ENCODE measurements at regions not wholly inside any gene's neighbourhood (a gene's known extent, or its start where the extent isn't known, plus 50 kb on each side); places are given as distances from the start of the nearest gene placed in this dataset.

DNA sequence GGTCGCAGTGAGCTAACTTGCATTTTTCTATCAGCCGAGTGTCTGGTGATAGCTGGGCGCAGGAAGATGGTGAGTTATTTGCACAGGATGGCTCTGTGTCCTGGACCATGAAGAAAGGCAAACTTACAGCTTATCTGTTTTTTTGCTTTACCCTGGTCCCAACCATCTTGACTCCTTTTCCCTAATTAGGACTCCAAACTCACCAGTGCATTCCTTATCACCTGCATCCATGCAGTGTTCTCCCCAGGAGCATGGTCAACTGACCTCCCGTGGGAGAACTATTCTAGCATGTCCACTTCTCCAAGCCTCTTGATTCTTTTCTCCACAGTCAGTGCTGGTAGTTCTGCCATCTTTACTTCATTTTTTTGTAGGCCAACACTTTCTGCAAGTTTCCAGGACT lies 68.2 kb upstream of the WWC2 start:
- TF ChIP-seq, protein P1, sequence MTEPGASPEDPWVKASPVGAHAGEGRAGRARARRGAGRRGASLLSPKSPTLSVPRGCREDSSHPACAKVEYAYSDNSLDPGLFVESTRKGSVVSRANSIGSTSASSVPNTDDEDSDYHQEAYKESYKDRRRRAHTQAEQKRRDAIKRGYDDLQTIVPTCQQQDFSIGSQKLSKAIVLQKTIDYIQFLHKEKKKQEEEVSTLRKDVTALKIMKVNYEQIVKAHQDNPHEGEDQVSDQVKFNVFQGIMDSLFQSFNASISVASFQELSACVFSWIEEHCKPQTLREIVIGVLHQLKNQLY (CRISPR knock-in tag; IDR thresholded peaks at IDR 0.05), result no peak
- no peak for TF ChIP-seq FOXP1 (CRISPR knock-in tag; IDR thresholded peaks at IDR 0.05; ENCODE audit: borderline replicate concordance)
- TF ChIP-seq, protein P2, sequence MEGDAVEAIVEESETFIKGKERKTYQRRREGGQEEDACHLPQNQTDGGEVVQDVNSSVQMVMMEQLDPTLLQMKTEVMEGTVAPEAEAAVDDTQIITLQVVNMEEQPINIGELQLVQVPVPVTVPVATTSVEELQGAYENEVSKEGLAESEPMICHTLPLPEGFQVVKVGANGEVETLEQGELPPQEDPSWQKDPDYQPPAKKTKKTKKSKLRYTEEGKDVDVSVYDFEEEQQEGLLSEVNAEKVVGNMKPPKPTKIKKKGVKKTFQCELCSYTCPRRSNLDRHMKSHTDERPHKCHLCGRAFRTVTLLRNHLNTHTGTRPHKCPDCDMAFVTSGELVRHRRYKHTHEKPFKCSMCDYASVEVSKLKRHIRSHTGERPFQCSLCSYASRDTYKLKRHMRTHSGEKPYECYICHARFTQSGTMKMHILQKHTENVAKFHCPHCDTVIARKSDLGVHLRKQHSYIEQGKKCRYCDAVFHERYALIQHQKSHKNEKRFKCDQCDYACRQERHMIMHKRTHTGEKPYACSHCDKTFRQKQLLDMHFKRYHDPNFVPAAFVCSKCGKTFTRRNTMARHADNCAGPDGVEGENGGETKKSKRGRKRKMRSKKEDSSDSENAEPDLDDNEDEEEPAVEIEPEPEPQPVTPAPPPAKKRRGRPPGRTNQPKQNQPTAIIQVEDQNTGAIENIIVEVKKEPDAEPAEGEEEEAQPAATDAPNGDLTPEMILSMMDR (IDR thresholded peaks at IDR 0.05), result no peak
- TF ChIP-seq TP53 (CRISPR knock-in tag; IDR thresholded peaks at IDR 0.05), result no peak
- no peak for TF ChIP-seq ATF1 (CRISPR knock-in tag; IDR thresholded peaks at IDR 0.05)
- no peak for TF ChIP-seq NR1H2 (CRISPR knock-in tag; IDR thresholded peaks at IDR 0.05)
- TF ChIP-seq ESRRA (CRISPR knock-in tag; IDR thresholded peaks at IDR 0.05; ENCODE audit: borderline replicate concordance), result no peak
- TF ChIP-seq OVOL2 (CRISPR knock-in tag; IDR thresholded peaks at IDR 0.05; ENCODE audit: borderline replicate concordance), result no peak
- TF ChIP-seq, protein P3, sequence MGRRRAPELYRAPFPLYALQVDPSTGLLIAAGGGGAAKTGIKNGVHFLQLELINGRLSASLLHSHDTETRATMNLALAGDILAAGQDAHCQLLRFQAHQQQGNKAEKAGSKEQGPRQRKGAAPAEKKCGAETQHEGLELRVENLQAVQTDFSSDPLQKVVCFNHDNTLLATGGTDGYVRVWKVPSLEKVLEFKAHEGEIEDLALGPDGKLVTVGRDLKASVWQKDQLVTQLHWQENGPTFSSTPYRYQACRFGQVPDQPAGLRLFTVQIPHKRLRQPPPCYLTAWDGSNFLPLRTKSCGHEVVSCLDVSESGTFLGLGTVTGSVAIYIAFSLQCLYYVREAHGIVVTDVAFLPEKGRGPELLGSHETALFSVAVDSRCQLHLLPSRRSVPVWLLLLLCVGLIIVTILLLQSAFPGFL (CRISPR knock-in tag; IDR thresholded peaks at IDR 0.05; ENCODE audit: borderline replicate concordance), result no peak
- no peak for TF ChIP-seq SP1 (CRISPR knock-in tag; conservative IDR thresholded peaks at IDR 0.05)
- TF ChIP-seq IRF2 (CRISPR knock-in tag; IDR thresholded peaks at IDR 0.05; ENCODE audit: borderline replicate concordance, low read depth), result no peak
- TF ChIP-seq, protein P4, sequence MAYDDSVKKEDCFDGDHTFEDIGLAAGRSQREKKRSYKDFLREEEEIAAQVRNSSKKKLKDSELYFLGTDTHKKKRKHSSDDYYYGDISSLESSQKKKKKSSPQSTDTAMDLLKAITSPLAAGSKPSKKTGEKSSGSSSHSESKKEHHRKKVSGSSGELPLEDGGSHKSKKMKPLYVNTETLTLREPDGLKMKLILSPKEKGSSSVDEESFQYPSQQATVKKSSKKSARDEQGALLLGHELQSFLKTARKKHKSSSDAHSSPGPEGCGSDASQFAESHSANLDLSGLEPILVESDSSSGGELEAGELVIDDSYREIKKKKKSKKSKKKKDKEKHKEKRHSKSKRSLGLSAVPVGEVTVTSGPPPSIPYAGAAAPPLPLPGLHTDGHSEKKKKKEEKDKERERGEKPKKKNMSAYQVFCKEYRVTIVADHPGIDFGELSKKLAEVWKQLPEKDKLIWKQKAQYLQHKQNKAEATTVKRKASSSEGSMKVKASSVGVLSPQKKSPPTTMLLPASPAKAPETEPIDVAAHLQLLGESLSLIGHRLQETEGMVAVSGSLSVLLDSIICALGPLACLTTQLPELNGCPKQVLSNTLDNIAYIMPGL (CRISPR knock-in tag; IDR thresholded peaks at IDR 0.05), result no peak

All from WTC11 (cell line).